H1 (cell line): ENCODE measurements at regions not wholly inside any gene's neighbourhood (a gene's known extent, or its start where the extent isn't known, plus 50 kb on each side); places are given as distances from the start of the nearest gene placed in this dataset.

ENCODE experiments used
- CREB1 ChIP-seq: IDR thresholded peaks from 2 replicates; pipeline ENCODE4 v1.6.1; 2012; ENCODE audit warnings: inconsistent platforms
- GABPA ChIP-seq: IDR thresholded peaks from 2 replicates; pipeline ENCODE4 v1.6.1; 2011; ENCODE audit warnings: mild to moderate bottlenecking, low read length, moderate library complexity, borderline replicate concordance; ENCODE audit not compliant: insufficient read depth
- TEAD4 ChIP-seq: IDR thresholded peaks from 2 replicates; pipeline ENCODE4 v1.6.1; 2012; ENCODE audit warnings: low read depth, low read length, inconsistent platforms, mixed read lengths

DNA sequence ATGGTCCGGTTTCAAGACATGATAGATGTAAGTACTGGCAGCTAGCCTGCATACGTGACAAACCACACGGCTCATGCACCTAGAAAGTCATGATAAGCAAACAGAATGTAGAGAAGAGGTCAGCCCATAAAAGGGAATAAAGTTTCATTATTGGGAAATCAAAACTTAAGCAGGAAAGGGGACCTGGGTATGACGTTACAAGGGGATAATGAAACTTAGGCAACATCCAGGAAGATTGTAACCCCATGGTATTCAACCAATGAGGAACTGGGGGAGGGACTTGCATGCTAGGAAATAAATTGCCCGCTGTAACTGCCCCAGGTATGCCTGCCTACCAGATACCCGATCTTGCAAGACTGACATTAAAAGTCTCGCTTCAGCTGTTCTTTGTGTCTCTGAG lies 1679.0 kb downstream of the SUCLG1 start (continued):
- TF ChIP-seq CREB1 (no peak), TEAD4 (no peak), GABPA (no peak)
